HEK293T (cell line): ENCODE measurements at regions not wholly inside any gene's neighbourhood (a gene's known extent, or its start where the extent isn't known, plus 50 kb on each side); places are given as distances from the start of the nearest gene placed in this dataset.
"Not testable (repeated sequence)": the region's sequence is repeated elsewhere in the genome, so short reads cannot be mapped to it uniquely, and the experiment has no call there.

Experiments used
- CTCF ChIA-PET: fragments of 350-600 bp; formaldehyde crosslinking; extraction: SDS; loops from one replicate; lab custom pipeline; 2021; ENCODE audit warnings: antibody characterized with exemption, inconsistent platforms; lab: Yijun Ruan, JAX
- POLR2A ChIA-PET: fragments of 350-600 bp; formaldehyde crosslinking; extraction: SDS; loops from one replicate; lab custom pipeline; 2020; ENCODE audit warnings: antibody characterized with exemption, inconsistent platforms; lab: Yijun Ruan, JAX
- DNase-seq: peaks from one replicate; pipeline ENCODE4 v3.0.0; 2012; ENCODE audit warnings: mixed read lengths; ENCODE audit errors: extremely low spot score
- ARNT ChIP-seq: fragments of 450-650 bp; IDR thresholded peaks from 2 replicates; pipeline ENCODE4 v1.6.1; 2017; ENCODE audit warnings: mild to moderate bottlenecking
- BHLHE40 ChIP-seq: fragments of 450-650 bp; IDR thresholded peaks from 2 replicates; pipeline ENCODE4 v1.6.1; 2016; ENCODE audit warnings: mild to moderate bottlenecking, moderate library complexity, borderline replicate concordance
- CTBP1 ChIP-seq: fragments of 450-650 bp; IDR thresholded peaks from 2 replicates; pipeline ENCODE4 v1.6.1; 2016; ENCODE audit warnings: borderline replicate concordance
- ELF4 ChIP-seq: fragments of 450-650 bp; IDR thresholded peaks from 2 replicates; pipeline ENCODE4 v1.6.1; 2017; ENCODE audit warnings: antibody characterized with exemption
- FOXA1 ChIP-seq: fragments of 450-650 bp; IDR thresholded peaks from 2 replicates; pipeline ENCODE4 v1.6.1; 2016; ENCODE audit warnings: mild to moderate bottlenecking
- FOXK2 ChIP-seq: fragments of 450-650 bp; IDR thresholded peaks from 2 replicates; pipeline ENCODE4 v1.6.1; 2016; ENCODE audit warnings: mild to moderate bottlenecking
- FOXM1 ChIP-seq: fragments of 450-650 bp; IDR thresholded peaks from 2 replicates; pipeline ENCODE4 v1.6.1; 2017; ENCODE audit warnings: mild to moderate bottlenecking, borderline replicate concordance
- HDGF ChIP-seq: fragments of 450-650 bp; IDR thresholded peaks from 2 replicates; pipeline ENCODE4 v1.6.1; 2017; ENCODE audit warnings: antibody characterized with exemption, borderline replicate concordance
- L3MBTL2 ChIP-seq: fragments of 450-650 bp; conservative IDR thresholded peaks from 2 replicates; pipeline ENCODE4 v1.6.1; 2016; ENCODE audit warnings: mild to moderate bottlenecking
- LEF1 ChIP-seq: fragments of 450-650 bp; IDR thresholded peaks from 2 replicates; pipeline ENCODE4 v1.6.1; 2017; ENCODE audit warnings: mild to moderate bottlenecking, borderline replicate concordance
- NFRKB ChIP-seq: fragments of 450-650 bp; IDR thresholded peaks from 2 replicates; pipeline ENCODE4 v1.6.1; 2016; ENCODE audit warnings: mild to moderate bottlenecking, moderate library complexity
- PKNOX1 ChIP-seq: fragments of 450-650 bp; IDR thresholded peaks from 2 replicates; pipeline ENCODE4 v1.6.1; 2016
- SP1 ChIP-seq: fragments of 450-650 bp; IDR thresholded peaks from 2 replicates; pipeline ENCODE4 v1.6.1; 2017
- SUZ12 ChIP-seq: fragments of 450-650 bp; IDR thresholded peaks from 2 replicates; pipeline ENCODE4 v1.6.1; 2016; ENCODE audit warnings: mild to moderate bottlenecking
- TARDBP ChIP-seq: fragments of 450-650 bp; IDR thresholded peaks from 2 replicates; pipeline ENCODE4 v1.6.1; 2016
- ZNF384 ChIP-seq: fragments of 450-650 bp; IDR thresholded peaks from 2 replicates; pipeline ENCODE4 v1.6.1; 2016

- ChIA-PET POLR2A (no interaction called here), CTCF (no interaction called here)
- DNase-seq, result no peak
- TF ChIP-seq SUZ12 (no peak), ELF4 (no peak), SP1 (no peak), FOXK2 (no peak), BHLHE40 (no peak), CTBP1 (no peak), FOXM1 (no peak), L3MBTL2 (no peak), ZNF384 (no peak), FOXA1 (no peak), HDGF (no peak), PKNOX1 (no peak), NFRKB (no peak), LEF1 (no peak), TARDBP (no peak), ARNT (no peak)
Measured at GRCh38 chr4:30866907-30867306, 146.7 kb downstream of the PCDH7 start.

- ChIA-PET CTCF (no interaction called here), POLR2A (no interaction called here)
- DNase-seq, result no peak
- TF ChIP-seq ARNT (no peak), BHLHE40 (no peak), FOXK2 (no peak)
Measured at GRCh38 chr4:30867427-30867826, 147.3 kb downstream of the PCDH7 start.

- POLR2A ChIA-PET, result no interaction called here
- no peak for DNase-seq
- no peak for TF ChIP-seq ELF4
- no peak for TF ChIP-seq CTBP1
- no peak for TF ChIP-seq SUZ12
- TF ChIP-seq ZNF384, result no peak
- TF ChIP-seq HDGF, result no peak
- TF ChIP-seq PKNOX1, result no peak
- CTCF ChIA-PET, result no interaction called here
Measured at GRCh38 chr4:30868111-30868895, 148.1 kb downstream of the PCDH7 start.

- POLR2A ChIA-PET, CTCF ChIA-PET, DNase-seq: not testable (repeated sequence)
Measured at GRCh38 chr4:30869387-30869786, 149.2 kb downstream of the PCDH7 start.

GRCh38 chr4:30870513-30870912, 150.3 kb downstream of the PCDH7 start:
- DNase-seq, result no peak
- ChIA-PET CTCF (no interaction called here), POLR2A (no interaction called here)
- TF ChIP-seq ARNT (no peak), SP1 (no peak), PKNOX1 (no peak), NFRKB (no peak), ELF4 (no peak), L3MBTL2 (no peak), LEF1 (no peak), FOXK2 (no peak), TARDBP (no peak), CTBP1 (no peak), FOXM1 (no peak), FOXA1 (no peak), BHLHE40 (no peak), HDGF (no peak), SUZ12 (no peak), ZNF384 (no peak)

- no peak for TF ChIP-seq HDGF
- no peak for TF ChIP-seq LEF1
- no peak for TF ChIP-seq ZNF384
- TF ChIP-seq FOXA1, result no peak
- no peak for TF ChIP-seq TARDBP
- no peak for TF ChIP-seq ELF4
- TF ChIP-seq ARNT, result no peak
- no peak for TF ChIP-seq SUZ12
- no peak for TF ChIP-seq FOXK2
- TF ChIP-seq BHLHE40, result no peak
- no peak for TF ChIP-seq CTBP1
- no peak for TF ChIP-seq FOXM1
- no peak for TF ChIP-seq NFRKB
- TF ChIP-seq SP1, result no peak
- no peak for DNase-seq
- POLR2A ChIA-PET, result no interaction called here
Measured at GRCh38 chr4:30875658-30876269, 155.6 kb downstream of the PCDH7 start.

More at GRCh38 chr4:30875658-30876269, 155.6 kb downstream of the PCDH7 start:
- CTCF ChIA-PET, result no interaction called here
